DOHH2 (cell line): ENCODE measurements at regions not wholly inside any gene's neighbourhood (a gene's known extent, or its start where the extent isn't known, plus 50 kb on each side); places are given as distances from the start of the nearest gene placed in this dataset.

Source experiments
- H3F3A ChIP-seq: fragments of 200-600 bp; sonication (generic), shearing (Covaris generic); 2 replicates; pipeline ENCODE4 v1.6.0; 2016; ENCODE audit warnings: antibody characterized with exemption, mild to moderate bottlenecking; ENCODE audit not compliant: control insufficient read depth, insufficient read depth
- H3K27ac ChIP-seq: fragments of 200-600 bp; sonication (generic); 2 replicates; pipeline ENCODE4 v1.5.1; 2014; ENCODE audit warnings: low read depth, mild to moderate bottlenecking, low read length, moderate library complexity
- H3K27me3 ChIP-seq: fragments of 200-600 bp; sonication (generic); 2 replicates; pipeline ENCODE4 v1.6.1; 2014; ENCODE audit warnings: mild to moderate bottlenecking, low read length, mixed read lengths; ENCODE audit not compliant: control insufficient read depth
- H3K36me3 ChIP-seq: fragments of 200-600 bp; sonication (generic); 2 replicates; pipeline ENCODE4 v1.6.1; 2014; ENCODE audit warnings: mild to moderate bottlenecking, low read length, moderate library complexity, mixed read lengths; ENCODE audit not compliant: control insufficient read depth
- H3K4me1 ChIP-seq: fragments of 200-600 bp; sonication (generic); 2 replicates; pipeline ENCODE4 v1.6.1; 2014; ENCODE audit warnings: mild to moderate bottlenecking, low read length, mixed read lengths; ENCODE audit not compliant: control insufficient read depth
- H3K4me2 ChIP-seq: fragments of 200-600 bp; sonication (generic); 2 replicates; pipeline ENCODE4 v1.6.0; 2014; ENCODE audit warnings: mild to moderate bottlenecking, low read length, moderate library complexity
- H3K4me3 ChIP-seq: fragments of 200-600 bp; sonication (generic); 2 replicates; pipeline ENCODE4 v1.5.1; 2014; ENCODE audit warnings: mild to moderate bottlenecking, low read length, mixed read lengths
- H3K79me2 ChIP-seq: fragments of 200-600 bp; sonication (generic); 2 replicates; pipeline ENCODE4 v1.6.1; 2014; ENCODE audit warnings: mild to moderate bottlenecking, low read length, mixed read lengths; ENCODE audit not compliant: control insufficient read depth
- H3K9me2 ChIP-seq: fragments of 200-600 bp; sonication (generic); replicated peaks from 2 replicates; pipeline ENCODE4 v1.6.1; 2014; ENCODE audit warnings: mild to moderate bottlenecking, low read length, mixed read lengths; ENCODE audit not compliant: control insufficient read depth
- H3K9me3 ChIP-seq: fragments of 200-600 bp; sonication (generic); 2 replicates; pipeline ENCODE4 v1.6.1; 2014; ENCODE audit warnings: antibody characterized with exemption, low read length, mixed read lengths; ENCODE audit not compliant: control insufficient read depth, insufficient read depth
- H4K20me1 ChIP-seq: fragments of 200-600 bp; sonication (generic); 2 replicates; pipeline ENCODE4 v1.6.0; 2014; ENCODE audit warnings: low read depth, mild to moderate bottlenecking, antibody characterized with exemption, low read length, moderate library complexity; ENCODE audit not compliant: control insufficient read depth, insufficient read depth
- CTCF ChIP-seq: fragments of 200-600 bp; sonication (generic); IDR thresholded peaks from one replicate; pipeline ENCODE4 v1.5.1; 2014; ENCODE audit warnings: antibody characterized with exemption, mild to moderate bottlenecking, low read depth, low read length; ENCODE audit not compliant: poor library complexity, severe bottlenecking
- EZH2phosphoT487 ChIP-seq: fragments of 200-600 bp; sonication (generic); IDR thresholded peaks from 2 replicates; pipeline ENCODE4 v1.6.1; 2017; ENCODE audit warnings: borderline replicate concordance, mild to moderate bottlenecking, antibody characterized with exemption, low read length, moderate library complexity, mixed read lengths

GRCh38 chr3:111249421-111249820 is 177.8 kb downstream of the NECTIN3 start:
- H3K27me3 ChIP-seq = no peaks in the 10 kb centered on the region
- no peaks in the 10 kb centered on the region for H4K20me1 ChIP-seq
- TF ChIP-seq CTCF (no peak), EZH2phosphoT487 (no peak)
- no peak overlapping the region for H3K4me2 ChIP-seq
- H3K27ac ChIP-seq = no peak overlapping the region
- no peaks in the 10 kb centered on the region for H3K79me2 ChIP-seq
- H3K9me3 ChIP-seq = no peaks in the 10 kb centered on the region
- H3K9me2 ChIP-seq = no peaks in the 10 kb centered on the region
- H3K4me1 ChIP-seq = no peaks in the 10 kb centered on the region
- H3K36me3 ChIP-seq = no peaks in the 10 kb centered on the region
- H3F3A ChIP-seq = no peaks in the 10 kb centered on the region
- no peak overlapping the region for H3K4me3 ChIP-seq

- H3K4me2 ChIP-seq = no peak overlapping the region
- no peak overlapping the region for H3K27ac ChIP-seq
- no peaks in the 10 kb centered on the region for H3F3A ChIP-seq
- H3K9me3 ChIP-seq = no peaks in the 10 kb centered on the region
- H3K36me3 ChIP-seq = no peaks in the 10 kb centered on the region
- no peaks in the 10 kb centered on the region for H3K4me1 ChIP-seq
- TF ChIP-seq EZH2phosphoT487 (no peak), CTCF (no peak)
- no peaks in the 10 kb centered on the region for H3K79me2 ChIP-seq
- no peaks in the 10 kb centered on the region for H4K20me1 ChIP-seq
- H3K4me3 ChIP-seq = no peak overlapping the region
- no peaks in the 10 kb centered on the region for H3K9me2 ChIP-seq
- no peaks in the 10 kb centered on the region for H3K27me3 ChIP-seq
Observed at GRCh38 chr3:111252779-111253178, 181.2 kb downstream of the NECTIN3 start.

GRCh38 chr3:111253733-111254132 is 182.1 kb downstream of the NECTIN3 start:
- no peak overlapping the region for H3K4me2 ChIP-seq
- H3K27ac ChIP-seq = no peak overlapping the region
- H3K4me3 ChIP-seq = no peak overlapping the region
- no peaks in the 10 kb centered on the region for H3K4me1 ChIP-seq
- no peaks in the 10 kb centered on the region for H3K9me2 ChIP-seq
- H3K9me3 ChIP-seq = no peaks in the 10 kb centered on the region
- no peaks in the 10 kb centered on the region for H3K79me2 ChIP-seq
- TF ChIP-seq EZH2phosphoT487 (no peak), CTCF (no peak)
- H3K27me3 ChIP-seq = no peaks in the 10 kb centered on the region
- no peaks in the 10 kb centered on the region for H4K20me1 ChIP-seq
- H3F3A ChIP-seq = no peaks in the 10 kb centered on the region
- H3K36me3 ChIP-seq = no peaks in the 10 kb centered on the region

GRCh38 chr3:111260878-111261277 is 189.3 kb downstream of the NECTIN3 start:
- no peaks in the 10 kb centered on the region for H3F3A ChIP-seq
- H3K27ac ChIP-seq = no peak overlapping the region
- H3K4me2 ChIP-seq = no peak overlapping the region
- no peaks in the 10 kb centered on the region for H3K36me3 ChIP-seq
- no peaks in the 10 kb centered on the region for H4K20me1 ChIP-seq
- H3K4me1 ChIP-seq = no peaks in the 10 kb centered on the region
- no peak for TF ChIP-seq EZH2phosphoT487
- TF ChIP-seq CTCF = no peak
- no peaks in the 10 kb centered on the region for H3K9me2 ChIP-seq
- H3K79me2 ChIP-seq = no peaks in the 10 kb centered on the region
- no peak overlapping the region for H3K4me3 ChIP-seq
- no peaks in the 10 kb centered on the region for H3K9me3 ChIP-seq
- H3K27me3 ChIP-seq = no peaks in the 10 kb centered on the region
